GM23338 (cell line): ENCODE measurements at regions not wholly inside any gene's neighbourhood (a gene's known extent, or its start where the extent isn't known, plus 50 kb on each side); places are given as distances from the start of the nearest gene placed in this dataset.
A peak's percentile ranks its signal among the peaks of the same experiment; 100 is the strongest.

ENCODE experiments used
- ATAC-seq: fragments of 200-7000 bp; cut with Tn5 transposase; 3 replicates; pipeline ENCODE4 v1.9.1; 2020
- DNase-seq: peaks from one replicate; pipeline ENCODE4 v3.0.0-alpha.2; 2015; ENCODE audit warnings: low spot score
- H2AFZ ChIP-seq: fragments of 200-600 bp; sonication (generic); 2 replicates; pipeline ENCODE4 v1.8.0; 2016; ENCODE audit warnings: antibody characterized with exemption, mild to moderate bottlenecking, moderate library complexity
- H3F3A ChIP-seq: fragments of 200-600 bp; sonication (generic); replicated peaks from 2 replicates; pipeline ENCODE4 v1.8.0; 2017; ENCODE audit warnings: antibody characterized with exemption, mixed run types, low read depth
- H3K27ac ChIP-seq: fragments of 200-600 bp; sonication (generic); 2 replicates; pipeline ENCODE4 v1.6.1; 2016; ENCODE audit warnings: low read depth
- H3K27me3 ChIP-seq: fragments of 200-600 bp; sonication (generic); 2 replicates; pipeline ENCODE4 v1.8.0; 2016; ENCODE audit warnings: mild to moderate bottlenecking, mixed run types, moderate library complexity; ENCODE audit not compliant: insufficient read depth
- H3K36me3 ChIP-seq: fragments of 200-600 bp; sonication (generic); 2 replicates; pipeline ENCODE4 v1.8.0; 2016; ENCODE audit warnings: mild to moderate bottlenecking; ENCODE audit not compliant: insufficient read depth
- H3K4me1 ChIP-seq: fragments of 200-600 bp; sonication (generic); 2 replicates; pipeline ENCODE4 v1.8.0; 2016; ENCODE audit warnings: mild to moderate bottlenecking, moderate library complexity; ENCODE audit not compliant: insufficient read depth
- H3K4me2 ChIP-seq: fragments of 200-600 bp; sonication (generic); 2 replicates; pipeline ENCODE4 v1.7.1; 2017; ENCODE audit warnings: mixed run types
- H3K4me3 ChIP-seq: fragments of 200-600 bp; sonication (generic); 2 replicates; pipeline ENCODE4 v1.6.1; 2016; ENCODE audit warnings: mixed run types
- H3K79me2 ChIP-seq: fragments of 200-600 bp; sonication (generic); replicated peaks from 2 replicates; pipeline ENCODE4 v1.8.0; 2017; ENCODE audit warnings: mild to moderate bottlenecking; ENCODE audit not compliant: insufficient read depth
- H3K9me2 ChIP-seq: fragments of 200-600 bp; sonication (generic); 2 replicates; pipeline ENCODE4 v1.8.0; 2017; ENCODE audit not compliant: insufficient read depth
- H4K20me1 ChIP-seq: fragments of 200-600 bp; sonication (generic); replicated peaks from 2 replicates; pipeline ENCODE4 v1.8.0; 2017; ENCODE audit warnings: mild to moderate bottlenecking; ENCODE audit not compliant: insufficient read depth
- H3K27ac Mint-ChIP-seq: 2 replicates; pipeline ENCODE4 v1.8.0; 2020; ENCODE audit warnings: inconsistent platforms, mild to moderate bottlenecking, moderate library complexity, mixed read lengths
- H3K27me3 Mint-ChIP-seq: 3 replicates; pipeline ENCODE4 v1.8.0; 2022; ENCODE audit warnings: low read depth, mild to moderate bottlenecking, moderate library complexity, mixed read lengths, inconsistent platforms; ENCODE audit not compliant: insufficient read depth, poor library complexity
- H3K36me3 Mint-ChIP-seq: 3 replicates; pipeline ENCODE4 v1.8.0; 2021; ENCODE audit warnings: low read depth, mild to moderate bottlenecking, inconsistent platforms, moderate library complexity, mixed read lengths
- H3K4me1 Mint-ChIP-seq: 3 replicates; pipeline ENCODE4 v1.8.0; 2020; ENCODE audit warnings: mild to moderate bottlenecking, inconsistent platforms, mixed read lengths
- H3K4me3 Mint-ChIP-seq: 3 replicates; pipeline ENCODE4 v1.8.0; 2021; ENCODE audit warnings: moderate library complexity, mild to moderate bottlenecking, inconsistent platforms, mixed read lengths
- H3K9me3 Mint-ChIP-seq: 3 replicates; pipeline ENCODE4 v1.8.0; 2020; ENCODE audit warnings: moderate library complexity, mild to moderate bottlenecking, inconsistent platforms, mixed read lengths
- CREB1 ChIP-seq: fragments of 250-450 bp; sonication (Bioruptor Pico); IDR thresholded peaks from 2 replicates; pipeline ENCODE4 v1.5.0; 2020; ENCODE audit warnings: low read depth, mild to moderate bottlenecking, moderate library complexity
- CTCF ChIP-seq, 2 experiments: fragments of 200-600 bp in 1 of 2; sonication (generic) in 1 of 2; conservative IDR thresholded peaks; 2 replicates each; pipeline versions ENCODE4 v1.5.1 to v1.6.1; 2016 to 2017; ENCODE audit warnings: antibody characterized with exemption in 2 of 2, low read depth in 2 of 2, mild to moderate bottlenecking in 2 of 2, moderate library complexity in 1 of 2
- EZH2 ChIP-seq: fragments of 200-600 bp; sonication (generic); IDR thresholded peaks from one replicate; pipeline ENCODE4 v1.8.0; 2017; ENCODE audit warnings: antibody characterized with exemption, mild to moderate bottlenecking, low read depth; ENCODE audit not compliant: unreplicated experiment
- JUNB ChIP-seq: IDR thresholded peaks from one replicate; pipeline ENCODE4 v1.6.1; 2016; ENCODE audit warnings: antibody characterized with exemption; ENCODE audit not compliant: unreplicated experiment
- NANOG ChIP-seq: IDR thresholded peaks from 2 replicates; pipeline ENCODE4 v1.6.1; 2016; ENCODE audit warnings: antibody characterized with exemption, borderline replicate concordance
- REST ChIP-seq: IDR thresholded peaks from one replicate; pipeline ENCODE4 v1.6.1; 2018; ENCODE audit warnings: antibody characterized with exemption; ENCODE audit not compliant: unreplicated experiment
- STAT1 ChIP-seq: IDR thresholded peaks from one replicate; pipeline ENCODE4 v1.6.1; 2016; ENCODE audit warnings: antibody characterized with exemption; ENCODE audit not compliant: unreplicated experiment
- ZNF331 ChIP-seq: fragments of 250-450 bp; sonication (Bioruptor Pico); IDR thresholded peaks from 2 replicates; pipeline ENCODE4 v1.5.0; 2020; ENCODE audit warnings: low read depth, mild to moderate bottlenecking, moderate library complexity
- ZNF462 ChIP-seq: fragments of 250-450 bp; sonication (Bioruptor Pico); IDR thresholded peaks from 2 replicates; pipeline ENCODE4 v1.5.0; 2020; ENCODE audit warnings: mild to moderate bottlenecking, moderate library complexity

GRCh38 chr13:107223867-107224266, 655.9 kb upstream of the ARGLU1 start (continued):
- TF ChIP-seq ZNF462 (CRISPR knock-in tag) (no peak), STAT1 (no peak), REST (no peak), CREB1 (CRISPR knock-in tag) (no peak), JUNB (no peak), EZH2 (no peak)

GRCh38 chr13:107222597-107222996, 654.7 kb upstream of the ARGLU1 start:
- Histone ChIP-seq H3K4me3 (no peak overlapping the region), H3K79me2 (no peaks in the 10 kb centered on the region; the same call in 1 of the 2 replicates), H3K4me1 (peaks cover 7% of the 10 kb centered on the region; the same call in 1 of the 2 replicates), H3K27me3 (no peaks in the 10 kb centered on the region), H3F3A (no peaks in the 10 kb centered on the region), H3K36me3 (no peaks in the 10 kb centered on the region), H2AFZ (no peak overlapping the region), H4K20me1 (no peaks in the 10 kb centered on the region), H3K27ac (no peak overlapping the region), H3K4me2 (no peak overlapping the region), H3K9me2 (no peaks in the 10 kb centered on the region)
- H3K4me1 Mint-ChIP-seq = peaks cover 15% of the 10 kb centered on the region
- no peak overlapping the region for H3K4me3 Mint-ChIP-seq
- H3K27me3 Mint-ChIP-seq = peaks cover 1% of the 10 kb centered on the region
- H3K27ac Mint-ChIP-seq = peak overlapping the region; percentile 81; the same call in 1 of the 2 replicates
- H3K36me3 Mint-ChIP-seq = no peaks in the 10 kb centered on the region
- DNase-seq (peak; percentile 47), ATAC-seq (peak; percentile 60)
- H3K9me3 Mint-ChIP-seq = no peaks in the 10 kb centered on the region
- TF ChIP-seq NANOG (no peak), EZH2 (no peak), CTCF (conservative IDR thresholded peaks at IDR 0.05; ENCODE audit: low read depth in 2 of 2) (no peak), STAT1 (no peak), ZNF331 (no peak), CREB1 (CRISPR knock-in tag) (no peak), REST (no peak)
